Hepatocyte (in vitro differentiated cells): ENCODE measurements at regions not wholly inside any gene's neighbourhood (a gene's known extent, or its start where the extent isn't known, plus 50 kb on each side); places are given as distances from the start of the nearest gene placed in this dataset.

Experiments used
- CTCF ChIP-seq: fragments of 200-600 bp; sonication (generic); IDR thresholded peaks from 2 replicates; pipeline ENCODE4 v1.5.1; 2016; ENCODE audit warnings: antibody characterized with exemption, mild to moderate bottlenecking; ENCODE audit not compliant: poor library complexity
- EZH2 ChIP-seq: fragments of 200-600 bp; sonication (generic); IDR thresholded peaks from 2 replicates; pipeline ENCODE4 v1.6.1; 2016; ENCODE audit warnings: antibody characterized with exemption, mild to moderate bottlenecking, borderline replicate concordance
- EZH2phosphoT487 ChIP-seq: fragments of 200-600 bp; sonication (generic); IDR thresholded peaks from one replicate; pipeline ENCODE4 v1.6.1; 2018; ENCODE audit warnings: antibody characterized with exemption, mild to moderate bottlenecking, low read depth, moderate library complexity; ENCODE audit not compliant: unreplicated experiment, severe bottlenecking

- TF ChIP-seq CTCF = no peak
- no peak for TF ChIP-seq EZH2
- no peak for TF ChIP-seq EZH2phosphoT487
Measured at GRCh38 chr16:9522614-9523013, 431.2 kb downstream of the HAPSTR1 start.
